ENCODE measurements at regions not wholly inside any gene's neighbourhood (a gene's known extent, or its start where the extent isn't known, plus 50 kb on each side); places are given as distances from the start of the nearest gene placed in this dataset.

DNA sequence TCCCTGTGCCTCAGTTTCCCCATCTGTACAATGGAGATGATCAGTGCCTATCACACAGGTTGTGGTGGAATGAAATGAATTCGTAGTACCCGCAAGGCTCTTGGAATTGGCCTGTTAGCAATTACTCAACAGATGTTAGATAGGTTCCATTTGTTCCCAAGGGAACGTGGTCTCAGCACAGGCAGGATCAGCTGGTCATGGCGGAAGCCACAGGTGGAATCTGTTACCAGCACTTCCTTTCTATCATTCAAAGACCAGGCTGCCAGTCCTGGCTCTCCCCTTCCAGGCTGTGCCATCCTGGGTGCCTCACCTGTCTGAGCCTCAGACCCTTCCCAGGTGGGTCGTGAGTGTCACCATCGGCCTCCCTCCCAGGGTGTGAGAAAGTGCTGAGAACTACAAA is 61.5 kb downstream of the FBXO2 start:
- TF ChIP-seq ZBTB1 (tag by site-specific recombination; IDR thresholded peaks at IDR 0.05), result no peak
- TF ChIP-seq, protein P1, sequence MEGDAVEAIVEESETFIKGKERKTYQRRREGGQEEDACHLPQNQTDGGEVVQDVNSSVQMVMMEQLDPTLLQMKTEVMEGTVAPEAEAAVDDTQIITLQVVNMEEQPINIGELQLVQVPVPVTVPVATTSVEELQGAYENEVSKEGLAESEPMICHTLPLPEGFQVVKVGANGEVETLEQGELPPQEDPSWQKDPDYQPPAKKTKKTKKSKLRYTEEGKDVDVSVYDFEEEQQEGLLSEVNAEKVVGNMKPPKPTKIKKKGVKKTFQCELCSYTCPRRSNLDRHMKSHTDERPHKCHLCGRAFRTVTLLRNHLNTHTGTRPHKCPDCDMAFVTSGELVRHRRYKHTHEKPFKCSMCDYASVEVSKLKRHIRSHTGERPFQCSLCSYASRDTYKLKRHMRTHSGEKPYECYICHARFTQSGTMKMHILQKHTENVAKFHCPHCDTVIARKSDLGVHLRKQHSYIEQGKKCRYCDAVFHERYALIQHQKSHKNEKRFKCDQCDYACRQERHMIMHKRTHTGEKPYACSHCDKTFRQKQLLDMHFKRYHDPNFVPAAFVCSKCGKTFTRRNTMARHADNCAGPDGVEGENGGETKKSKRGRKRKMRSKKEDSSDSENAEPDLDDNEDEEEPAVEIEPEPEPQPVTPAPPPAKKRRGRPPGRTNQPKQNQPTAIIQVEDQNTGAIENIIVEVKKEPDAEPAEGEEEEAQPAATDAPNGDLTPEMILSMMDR (tag by site-specific recombination; IDR thresholded peaks at IDR 0.05), result no peak
- TF ChIP-seq ZNF610 (tag by site-specific recombination; IDR thresholded peaks at IDR 0.05; ENCODE audit: borderline replicate concordance), result no peak
- TF ChIP-seq ZSCAN18 (tag by site-specific recombination; IDR thresholded peaks at IDR 0.05), result no peak
- TF ChIP-seq ZNF548 (tag by site-specific recombination; IDR thresholded peaks at IDR 0.05), result no peak
- no peak for TF ChIP-seq ZNF121 (tag by site-specific recombination; IDR thresholded peaks at IDR 0.05)
- TF ChIP-seq ZNF23 (tag by site-specific recombination; IDR thresholded peaks at IDR 0.05; ENCODE audit: borderline replicate concordance), result no peak
- no peak for TF ChIP-seq ZXDB (tag by site-specific recombination; IDR thresholded peaks at IDR 0.05)
- no peak for TF ChIP-seq ZNF274 (IDR thresholded peaks at IDR 0.05; ENCODE audit: low read length)
- no peak for TF ChIP-seq ZNF274 (tag by site-specific recombination; IDR thresholded peaks at IDR 0.05; ENCODE audit: borderline replicate concordance)
- no peak for TF ChIP-seq ZNF292 (tag by site-specific recombination; IDR thresholded peaks at IDR 0.05; ENCODE audit: borderline replicate concordance, low read depth)
- no peak for TF ChIP-seq ZNF777 (tag by site-specific recombination; IDR thresholded peaks at IDR 0.05; ENCODE audit: borderline replicate concordance)
- no peak for TF ChIP-seq ZNF175 (tag by site-specific recombination; IDR thresholded peaks at IDR 0.05)
- TF ChIP-seq, protein P2, sequence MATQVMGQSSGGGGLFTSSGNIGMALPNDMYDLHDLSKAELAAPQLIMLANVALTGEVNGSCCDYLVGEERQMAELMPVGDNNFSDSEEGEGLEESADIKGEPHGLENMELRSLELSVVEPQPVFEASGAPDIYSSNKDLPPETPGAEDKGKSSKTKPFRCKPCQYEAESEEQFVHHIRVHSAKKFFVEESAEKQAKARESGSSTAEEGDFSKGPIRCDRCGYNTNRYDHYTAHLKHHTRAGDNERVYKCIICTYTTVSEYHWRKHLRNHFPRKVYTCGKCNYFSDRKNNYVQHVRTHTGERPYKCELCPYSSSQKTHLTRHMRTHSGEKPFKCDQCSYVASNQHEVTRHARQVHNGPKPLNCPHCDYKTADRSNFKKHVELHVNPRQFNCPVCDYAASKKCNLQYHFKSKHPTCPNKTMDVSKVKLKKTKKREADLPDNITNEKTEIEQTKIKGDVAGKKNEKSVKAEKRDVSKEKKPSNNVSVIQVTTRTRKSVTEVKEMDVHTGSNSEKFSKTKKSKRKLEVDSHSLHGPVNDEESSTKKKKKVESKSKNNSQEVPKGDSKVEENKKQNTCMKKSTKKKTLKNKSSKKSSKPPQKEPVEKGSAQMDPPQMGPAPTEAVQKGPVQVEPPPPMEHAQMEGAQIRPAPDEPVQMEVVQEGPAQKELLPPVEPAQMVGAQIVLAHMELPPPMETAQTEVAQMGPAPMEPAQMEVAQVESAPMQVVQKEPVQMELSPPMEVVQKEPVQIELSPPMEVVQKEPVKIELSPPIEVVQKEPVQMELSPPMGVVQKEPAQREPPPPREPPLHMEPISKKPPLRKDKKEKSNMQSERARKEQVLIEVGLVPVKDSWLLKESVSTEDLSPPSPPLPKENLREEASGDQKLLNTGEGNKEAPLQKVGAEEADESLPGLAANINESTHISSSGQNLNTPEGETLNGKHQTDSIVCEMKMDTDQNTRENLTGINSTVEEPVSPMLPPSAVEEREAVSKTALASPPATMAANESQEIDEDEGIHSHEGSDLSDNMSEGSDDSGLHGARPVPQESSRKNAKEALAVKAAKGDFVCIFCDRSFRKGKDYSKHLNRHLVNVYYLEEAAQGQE (tag by site-specific recombination; IDR thresholded peaks at IDR 0.05), result no peak
- no peak for TF ChIP-seq ZNF174 (tag by site-specific recombination; IDR thresholded peaks at IDR 0.05)

All from HEK293 (cell line).